HG03097 (cell line): ENCODE measurements at regions not wholly inside any gene's neighbourhood (a gene's known extent, or its start where the extent isn't known, plus 50 kb on each side); places are given as distances from the start of the nearest gene placed in this dataset.
"Not testable (repeated sequence)": the region's sequence is repeated elsewhere in the genome, so short reads cannot be mapped to it uniquely, and the experiment has no call there.

Experiments
- ATAC-seq: cut with Tn5 transposase; IDR thresholded peaks from one replicate; pipeline ENCODE4 v1.9.1; 2021; ENCODE audit not compliant: unreplicated experiment, low FRiP score

DNA sequence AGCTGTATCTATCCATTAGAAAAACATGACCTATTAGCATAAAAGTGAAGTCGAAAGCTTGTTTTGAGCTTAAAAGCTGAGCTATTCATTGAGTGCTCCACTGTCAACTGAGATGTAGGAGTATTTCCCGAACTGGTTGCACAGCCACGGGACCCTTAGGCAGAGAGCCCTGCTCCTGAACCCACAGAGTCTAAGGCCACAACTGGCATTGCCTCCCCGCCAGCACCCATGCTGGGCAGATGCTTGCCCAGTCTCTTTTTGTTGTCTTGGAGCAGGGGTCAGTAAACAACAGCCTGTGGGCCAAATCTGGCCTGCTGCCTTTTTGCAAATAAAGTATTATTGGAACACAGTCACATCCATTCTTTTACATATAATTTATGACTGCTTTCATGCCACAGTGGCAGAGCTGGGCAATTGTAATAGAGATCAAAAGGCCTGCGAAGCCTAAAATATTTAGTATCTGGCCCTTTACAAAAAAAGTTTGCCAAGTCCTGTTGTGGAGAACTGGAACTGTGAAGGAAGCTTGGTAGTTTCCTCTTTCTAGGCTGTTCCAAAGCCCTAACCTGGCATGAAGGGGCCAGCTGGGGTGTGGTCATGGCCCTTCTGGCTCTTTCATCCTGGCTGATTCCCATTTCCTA, 58.4 kb upstream of the WAPL start:
- ATAC-seq = no peak

DNA sequence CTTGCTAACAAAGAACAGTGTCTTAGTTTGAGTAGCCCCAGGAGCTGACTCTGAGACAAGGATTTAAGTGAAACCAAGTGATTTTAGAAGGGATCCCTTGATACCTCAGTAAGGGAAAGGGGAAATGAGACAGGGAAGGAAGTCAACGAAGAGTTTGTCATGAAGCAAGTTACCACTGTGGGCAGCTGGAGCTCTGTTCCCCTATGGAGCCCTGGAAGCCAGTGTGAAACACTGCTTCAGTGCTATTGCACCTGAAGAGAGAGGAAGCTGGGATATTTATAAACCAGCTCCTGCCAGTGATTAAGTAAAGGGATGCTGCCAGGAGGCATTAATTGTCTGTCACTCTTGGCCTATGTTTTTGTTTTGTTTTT, 58.9 kb upstream of the WAPL start:
- ATAC-seq = no peak

DNA sequence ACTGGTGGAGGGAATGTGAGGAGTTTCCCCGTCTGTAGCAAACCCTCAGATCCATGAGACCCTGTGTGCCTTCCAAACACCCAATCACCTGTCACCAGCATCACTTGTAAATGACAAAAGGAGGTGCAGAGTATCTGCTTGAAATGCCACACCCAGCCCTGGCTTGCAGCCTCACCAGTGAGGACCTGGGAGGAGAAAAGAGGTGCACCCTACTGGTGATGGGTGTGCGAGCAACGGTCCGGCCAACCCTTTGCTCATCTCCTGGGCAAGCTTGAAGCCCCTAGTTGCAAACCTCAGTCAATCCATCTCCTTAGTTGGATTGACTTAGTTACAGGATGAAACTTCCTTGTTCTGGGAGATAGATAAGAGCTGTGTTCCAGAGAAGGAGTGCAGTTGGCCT, 62.4 kb upstream of the WAPL start:
- ATAC-seq = no peak

DNA sequence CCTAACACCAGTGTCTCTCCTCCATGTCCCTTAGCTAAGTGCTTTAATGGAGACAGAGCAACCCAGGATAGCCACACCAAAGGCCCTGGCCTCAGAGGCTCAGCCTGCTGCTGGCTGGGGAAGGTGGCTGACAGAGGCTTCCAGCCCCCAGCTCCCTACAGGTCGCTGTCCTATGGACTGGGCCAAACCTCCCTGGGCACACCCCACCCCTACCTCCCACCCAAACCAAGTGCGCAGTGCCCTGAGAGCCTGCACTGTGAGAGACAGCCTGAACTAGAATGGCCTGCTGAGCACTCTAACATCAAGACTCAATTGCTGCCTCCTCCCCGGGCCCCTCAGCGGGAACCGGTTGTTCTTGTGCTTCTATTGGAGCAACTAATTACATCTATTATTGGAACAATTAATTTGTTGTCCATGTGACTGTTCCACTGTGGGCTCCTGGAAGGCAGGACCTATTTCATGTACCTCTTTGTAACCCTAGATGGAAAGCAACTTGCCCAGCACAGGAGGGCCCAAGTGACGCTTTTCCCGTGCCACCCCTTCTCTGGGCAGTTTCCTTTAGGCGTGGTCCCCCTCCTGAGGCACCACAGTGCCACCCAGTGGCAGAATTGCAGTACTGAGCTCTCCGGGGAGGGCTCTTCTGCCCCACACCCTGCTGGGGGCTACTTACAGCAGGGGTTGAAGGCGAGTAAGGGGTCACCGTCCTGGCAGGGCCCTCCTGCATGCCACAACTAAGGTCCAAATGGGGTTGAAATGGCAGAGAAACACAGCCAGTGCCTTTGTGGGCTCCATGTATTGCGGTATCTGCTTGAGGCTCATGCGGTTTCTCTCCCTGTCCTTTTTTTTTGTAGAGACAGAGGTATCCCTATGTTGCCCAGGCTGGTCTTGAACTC, 63.7 kb upstream of the WAPL start:
- ATAC-seq = peak; percentile 82

DNA sequence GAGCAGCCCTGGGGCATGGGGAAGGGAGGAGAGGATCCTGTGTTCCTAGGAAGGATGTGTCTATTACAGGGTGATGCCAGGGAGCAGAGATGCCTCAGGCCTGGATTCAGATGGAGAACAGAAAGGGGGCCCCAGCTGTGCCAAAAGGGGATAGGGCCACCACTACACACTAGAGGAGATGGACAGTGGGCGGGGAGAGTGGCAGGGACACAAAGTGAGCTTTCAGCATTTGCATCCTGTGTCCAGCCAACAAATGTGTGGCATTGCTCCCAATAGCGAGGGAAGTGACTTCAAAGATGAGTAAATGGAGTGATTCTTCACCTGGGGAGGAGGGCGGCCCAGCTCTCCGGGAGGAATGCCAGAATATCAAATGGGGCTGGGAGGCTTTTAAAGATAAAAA, 64.9 kb upstream of the WAPL start:
- no peak for ATAC-seq

DNA sequence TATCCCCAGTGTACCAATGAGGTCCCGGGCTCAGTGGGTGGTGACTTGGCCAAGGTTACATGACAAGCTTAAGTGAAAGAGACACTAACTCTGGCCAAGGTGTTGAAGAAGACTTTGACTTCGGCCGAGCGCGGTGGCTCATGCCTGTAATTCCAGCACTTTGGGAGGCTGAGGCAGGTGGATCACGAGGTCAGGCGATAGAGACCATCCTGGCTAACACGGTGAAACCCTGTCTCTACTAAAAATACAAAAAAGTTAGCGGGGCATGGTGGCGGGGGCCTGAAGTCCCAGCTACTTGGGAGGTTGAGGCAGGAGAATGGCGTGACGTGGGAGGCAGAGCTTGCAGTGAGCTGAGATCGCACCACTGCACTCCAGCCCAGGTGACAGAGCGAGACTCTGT, 65.6 kb upstream of the OPN4 start:
- ATAC-seq = not testable (repeated sequence)

DNA sequence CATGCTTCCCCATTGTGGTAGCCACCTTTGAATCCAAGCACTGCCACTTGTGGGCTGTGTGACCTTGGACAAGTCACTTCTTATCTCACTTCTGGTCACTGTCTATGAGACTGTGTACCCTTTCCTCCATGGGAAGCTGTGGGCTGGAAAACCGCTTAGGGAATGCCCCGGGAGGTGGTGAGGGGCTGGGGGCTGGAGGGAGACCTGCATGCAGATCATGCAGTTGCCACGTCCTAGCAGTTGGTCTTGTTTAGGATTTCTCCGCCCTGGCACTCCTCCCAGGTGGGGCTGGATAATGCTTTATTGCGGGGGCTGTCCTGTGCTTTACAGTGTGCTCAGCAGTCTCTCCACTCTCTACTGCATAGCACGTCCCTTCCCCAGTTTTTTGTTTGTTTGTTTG, 62.9 kb upstream of the OPN4 start:
- no peak for ATAC-seq

DNA sequence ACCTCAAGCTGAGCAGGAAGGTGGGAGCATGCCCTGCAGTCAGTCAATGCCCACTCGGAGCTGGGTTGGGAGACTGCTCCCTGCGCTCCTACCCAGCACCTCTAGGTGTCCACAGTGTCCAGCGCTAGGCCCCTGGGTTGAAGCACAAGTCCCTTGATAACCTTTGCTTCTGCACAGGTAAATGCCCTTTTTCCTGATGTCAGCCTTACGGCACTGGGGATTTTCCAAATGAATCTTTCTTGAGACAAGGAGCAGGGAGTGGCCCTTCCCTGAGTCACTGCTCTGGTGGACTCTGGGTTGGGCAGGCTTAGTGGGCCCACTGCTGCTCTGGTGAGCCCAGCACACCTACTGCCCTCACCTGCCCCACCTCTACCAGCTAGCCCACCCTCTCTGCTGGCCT, 61.9 kb upstream of the OPN4 start:
- ATAC-seq = no peak

DNA sequence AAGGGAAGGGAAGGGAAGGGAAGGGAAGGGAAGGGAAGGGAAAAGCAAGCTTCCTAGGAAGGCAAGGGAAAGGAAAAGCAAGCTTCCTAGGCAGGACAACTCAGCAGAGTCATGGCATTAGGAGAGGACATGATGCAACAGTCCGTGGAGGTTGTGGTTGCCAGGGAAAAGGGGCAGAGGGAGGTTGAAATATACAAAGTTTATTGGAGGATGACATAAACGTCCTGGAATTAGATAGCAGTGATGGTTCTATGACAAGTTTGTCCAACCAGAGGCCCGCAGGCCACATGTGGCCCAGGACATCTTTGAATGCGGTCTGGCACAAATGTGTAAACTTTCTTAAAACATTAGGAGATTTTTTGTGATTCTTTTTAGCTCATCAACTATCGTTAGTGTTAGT, 59.8 kb upstream of the OPN4 start:
- ATAC-seq = no peak

DNA sequence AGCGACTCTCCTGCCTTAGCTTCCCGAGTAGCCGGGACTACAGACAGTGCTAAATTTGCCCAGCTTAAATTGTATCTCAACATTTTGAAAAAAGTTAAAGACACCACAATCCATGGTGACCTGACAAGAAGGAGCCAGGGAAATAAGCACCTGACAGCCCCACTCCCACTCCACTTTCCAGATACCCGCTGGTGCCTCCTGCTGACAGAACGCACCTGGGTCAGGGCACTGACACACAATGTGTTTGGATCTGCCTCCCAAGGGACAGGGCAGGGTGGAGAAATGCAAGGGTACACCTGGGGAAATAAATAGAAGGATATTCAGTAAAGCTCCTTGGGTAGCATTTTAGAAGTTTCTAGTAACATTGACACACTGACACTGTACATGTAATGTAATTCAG, 58.9 kb upstream of the OPN4 start:
- no peak for ATAC-seq

DNA sequence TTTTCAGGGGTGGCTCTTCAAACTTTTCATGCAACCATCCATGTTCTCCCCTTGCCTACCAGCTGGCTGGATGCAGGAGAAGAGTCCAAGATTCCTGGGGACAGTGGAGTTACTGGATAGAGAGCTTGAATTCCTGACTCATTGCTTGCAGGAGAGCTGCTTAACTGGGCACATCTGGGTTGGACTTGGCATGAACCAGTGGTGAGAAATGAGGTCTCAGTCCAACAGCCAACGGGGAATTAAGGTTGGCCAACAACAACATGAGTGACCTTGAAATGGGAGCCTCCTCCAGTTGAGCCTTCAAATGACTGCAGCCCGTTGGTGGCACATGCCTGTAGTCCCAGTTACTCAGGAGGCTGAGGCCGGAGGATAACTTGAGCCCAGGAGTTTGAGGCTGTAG, 58.1 kb upstream of the OPN4 start:
- no peak for ATAC-seq

DNA sequence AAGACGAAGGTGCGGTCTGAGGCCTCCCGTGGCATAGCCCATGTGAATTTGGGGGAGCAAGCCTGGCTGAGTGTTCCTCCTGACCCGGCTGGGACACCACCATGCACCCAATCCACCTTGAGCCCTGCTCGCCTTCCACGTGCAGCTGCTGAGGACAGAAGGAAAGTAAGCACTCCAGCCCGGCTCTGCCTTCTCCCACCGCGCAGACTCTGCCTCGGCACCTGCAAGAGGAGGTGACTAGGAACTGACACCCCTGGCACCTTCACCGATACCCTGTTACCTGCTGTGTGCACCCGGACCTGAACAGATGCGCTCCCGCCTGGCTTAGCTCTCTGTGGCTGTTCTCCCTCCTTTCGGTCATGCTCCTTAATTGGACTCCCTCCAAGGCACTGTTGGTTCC, 57.0 kb upstream of the OPN4 start:
- ATAC-seq = no peak

DNA sequence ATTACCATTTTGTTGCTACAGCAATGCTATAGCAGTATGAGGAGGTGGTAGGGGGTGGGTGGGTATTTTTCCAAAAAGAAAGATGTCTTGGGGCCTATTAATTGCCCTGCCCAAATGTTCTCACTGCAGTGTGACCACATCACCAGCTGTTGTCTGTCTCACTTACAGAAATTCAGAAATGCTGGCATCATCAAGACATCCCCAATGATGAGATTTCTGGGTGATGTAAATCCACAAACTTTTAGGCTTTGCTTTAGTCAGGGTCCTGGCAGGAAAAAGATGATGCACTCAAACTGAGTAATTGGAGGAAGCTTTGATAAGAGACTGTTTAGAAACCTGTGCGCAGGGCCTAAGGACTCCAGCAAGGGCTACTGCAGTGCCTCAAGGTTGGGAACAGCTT, 56.2 kb upstream of the OPN4 start:
- ATAC-seq = no peak

DNA sequence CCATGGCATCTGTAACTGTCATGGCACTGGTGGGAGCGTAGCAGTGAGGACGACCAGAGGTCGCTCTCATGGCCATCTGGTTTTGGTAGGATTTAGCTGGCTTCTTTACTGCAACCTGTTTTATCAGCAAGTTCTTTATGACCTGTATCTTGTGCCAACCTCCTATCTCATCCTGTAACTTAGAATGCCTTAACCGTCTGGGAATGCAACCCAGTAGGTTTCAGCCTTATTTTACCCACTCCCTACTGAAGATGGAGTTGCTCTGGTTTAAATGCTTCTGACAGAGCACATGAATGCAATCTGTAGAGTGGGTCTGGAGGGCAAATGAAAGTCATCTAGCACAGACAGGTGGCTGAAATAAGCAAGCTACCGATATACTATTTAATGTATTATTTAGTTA, 55.3 kb upstream of the OPN4 start:
- ATAC-seq = no peak

DNA sequence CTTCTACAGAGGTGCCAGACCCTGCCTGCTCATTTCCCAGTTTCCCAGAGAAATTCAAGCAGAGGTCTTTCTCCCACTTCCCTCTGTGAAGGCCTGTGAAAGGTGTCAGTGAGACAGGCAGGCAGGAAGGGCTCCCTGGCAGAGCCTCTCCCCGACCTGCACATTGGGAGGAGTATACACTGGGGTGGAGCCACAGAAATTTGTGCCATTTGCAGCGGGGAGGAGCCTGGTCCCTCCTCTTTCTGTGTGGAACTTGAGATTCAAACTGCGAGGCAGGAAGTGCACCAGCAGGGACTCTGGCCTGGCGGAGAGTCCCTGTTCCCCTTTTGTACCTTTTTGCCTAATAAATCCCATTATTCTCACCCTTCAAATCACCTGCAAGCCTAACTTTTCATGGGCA, 54.6 kb upstream of the OPN4 start:
- no peak for ATAC-seq

DNA sequence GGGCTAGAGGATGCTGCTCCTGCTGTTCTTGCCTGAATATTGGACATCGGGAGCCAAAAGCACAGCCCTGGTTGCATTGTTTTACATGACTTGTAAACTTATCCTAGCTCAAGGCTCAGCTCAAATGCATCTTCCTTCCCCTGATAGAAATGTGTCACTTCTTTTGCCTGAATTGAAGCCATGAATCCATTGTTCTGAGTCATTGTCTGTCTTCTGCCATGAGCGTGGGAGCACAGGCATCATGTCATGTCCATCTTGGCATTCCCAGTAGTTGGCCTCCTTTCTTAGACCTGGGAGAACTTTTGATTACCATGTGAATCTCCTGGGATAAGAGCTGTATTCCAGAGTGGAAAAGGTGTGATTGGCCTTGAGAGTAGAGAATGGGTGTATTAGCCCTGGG, 54.1 kb upstream of the OPN4 start:
- no peak for ATAC-seq

DNA sequence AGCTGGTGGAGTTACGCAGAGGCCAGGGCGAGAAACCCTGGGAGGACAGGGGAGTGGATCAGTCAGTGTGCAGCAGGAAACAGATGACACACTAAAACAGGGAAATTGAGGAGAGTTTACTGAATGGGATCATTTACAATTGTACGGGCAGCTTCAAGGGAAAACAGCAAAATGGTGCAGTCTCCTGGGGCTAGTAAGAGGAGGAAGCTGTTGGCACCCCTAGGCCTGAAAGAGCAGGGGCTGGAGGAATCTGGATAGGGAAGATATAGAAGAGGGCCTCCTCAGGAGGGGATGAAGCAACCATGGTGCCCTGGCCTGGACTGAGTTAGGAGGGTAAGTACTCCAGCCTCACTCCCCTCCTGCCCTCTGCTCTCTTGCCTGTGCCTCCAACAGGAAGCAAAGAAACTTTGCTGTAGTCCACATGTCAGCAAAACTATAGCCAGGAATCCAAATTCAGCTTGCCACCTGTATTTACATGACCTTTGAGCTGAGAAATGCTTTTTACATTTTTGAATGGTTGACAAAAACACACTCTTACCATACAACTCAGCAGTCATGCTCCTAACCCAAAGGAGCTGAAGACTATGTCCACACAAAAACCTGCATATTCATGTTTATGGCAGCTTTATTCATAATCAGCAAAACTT, 52.3 kb upstream of the OPN4 start:
- no peak for ATAC-seq

DNA sequence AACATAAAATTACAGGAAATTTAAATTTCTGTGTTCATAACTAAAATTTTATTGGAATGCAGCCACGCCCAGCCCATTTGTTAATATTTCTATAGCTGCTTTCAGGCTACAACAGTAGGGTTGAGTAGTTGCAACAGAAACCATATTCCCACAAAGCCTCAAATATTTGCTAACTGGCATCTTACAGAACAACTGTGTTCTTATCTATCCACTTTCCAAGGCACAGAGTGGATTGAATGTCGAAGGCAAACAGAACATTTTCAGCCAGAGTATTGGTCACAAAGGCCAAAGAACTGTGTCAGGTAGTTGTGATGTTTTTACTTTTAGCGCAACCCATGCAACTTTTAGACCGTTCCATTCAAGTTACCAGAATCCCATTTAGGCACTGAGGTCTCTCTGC, 51.1 kb upstream of the OPN4 start:
- ATAC-seq = no peak
